HL-60 (cell line): ENCODE measurements at regions not wholly inside any gene's neighbourhood (a gene's known extent, or its start where the extent isn't known, plus 50 kb on each side); places are given as distances from the start of the nearest gene placed in this dataset.

Experiments used
- DNase-seq, 2 experiments: peaks; one replicate each; pipeline ENCODE4 v3.0.0-alpha.2; 2010 to 2020; ENCODE audit warnings: low read depth in 1 of 2, low spot score in 1 of 2
- H3K27ac ChIP-seq: fragments of 250-450 bp; sonication (Bioruptor Pico); replicated peaks from 2 replicates; pipeline ENCODE4 v1.5.1; 2020; ENCODE audit warnings: mild to moderate bottlenecking, moderate library complexity
- H3K27me3 ChIP-seq: fragments of 250-450 bp; sonication (Bioruptor Pico); 2 replicates; pipeline ENCODE4 v1.5.1; 2021; ENCODE audit warnings: mild to moderate bottlenecking, moderate library complexity; ENCODE audit not compliant: insufficient read depth, poor library complexity, severe bottlenecking
- H3K4me3 ChIP-seq: replicated peaks from 2 replicates; pipeline ENCODE4 v1.5.1; 2011; ENCODE audit warnings: mild to moderate bottlenecking, control low read depth, low read length; ENCODE audit not compliant: insufficient read depth
- GABPA ChIP-seq: IDR thresholded peaks from 2 replicates; pipeline ENCODE4 v1.6.1; 2012; ENCODE audit warnings: low read depth
- POLR2AphosphoS5 ChIP-seq: IDR thresholded peaks from 2 replicates; pipeline ENCODE4 v1.6.1; 2012; ENCODE audit warnings: low read depth
- SPI1 ChIP-seq: IDR thresholded peaks from 2 replicates; pipeline ENCODE4 v1.6.1; 2012; ENCODE audit warnings: low read depth, mild to moderate bottlenecking, borderline replicate concordance
- TF ChIP-seq, protein P1 (sequence below): IDR thresholded peaks from 2 replicates; pipeline ENCODE4 v1.6.1; 2012; ENCODE audit warnings: low read depth; ENCODE audit not compliant: insufficient replicate concordance
- TF ChIP-seq, protein P2 (sequence below): IDR thresholded peaks from one replicate; pipeline ENCODE4 v1.5.1; 2011; ENCODE audit warnings: low read length, control low read depth, inconsistent platforms; ENCODE audit not compliant: insufficient read depth

DNA sequence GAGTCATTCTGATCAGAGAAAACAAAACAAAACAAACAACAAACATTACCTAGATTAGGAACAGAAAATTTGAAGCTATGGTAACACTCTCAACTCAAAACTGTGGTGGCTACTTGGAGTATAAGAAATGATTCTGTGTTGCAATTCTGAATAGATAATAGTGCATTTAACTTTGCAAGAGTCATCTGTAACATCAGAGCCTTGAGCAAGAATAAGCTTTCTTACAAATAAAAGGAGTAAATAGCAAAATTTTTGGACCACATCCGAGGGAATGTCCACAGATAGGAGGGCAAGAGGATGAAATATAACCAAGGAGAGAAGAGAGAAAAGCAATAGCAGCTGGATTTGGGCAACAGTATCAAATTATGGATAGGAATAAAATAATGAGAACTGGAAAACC lies 1090.6 kb downstream of the SLC6A15 start:
- no peak overlapping the region for H3K4me3 ChIP-seq
- TF ChIP-seq POLR2AphosphoS5 (no peak), GABPA (no peak), SPI1 (no peak)
- TF ChIP-seq, protein P1, sequence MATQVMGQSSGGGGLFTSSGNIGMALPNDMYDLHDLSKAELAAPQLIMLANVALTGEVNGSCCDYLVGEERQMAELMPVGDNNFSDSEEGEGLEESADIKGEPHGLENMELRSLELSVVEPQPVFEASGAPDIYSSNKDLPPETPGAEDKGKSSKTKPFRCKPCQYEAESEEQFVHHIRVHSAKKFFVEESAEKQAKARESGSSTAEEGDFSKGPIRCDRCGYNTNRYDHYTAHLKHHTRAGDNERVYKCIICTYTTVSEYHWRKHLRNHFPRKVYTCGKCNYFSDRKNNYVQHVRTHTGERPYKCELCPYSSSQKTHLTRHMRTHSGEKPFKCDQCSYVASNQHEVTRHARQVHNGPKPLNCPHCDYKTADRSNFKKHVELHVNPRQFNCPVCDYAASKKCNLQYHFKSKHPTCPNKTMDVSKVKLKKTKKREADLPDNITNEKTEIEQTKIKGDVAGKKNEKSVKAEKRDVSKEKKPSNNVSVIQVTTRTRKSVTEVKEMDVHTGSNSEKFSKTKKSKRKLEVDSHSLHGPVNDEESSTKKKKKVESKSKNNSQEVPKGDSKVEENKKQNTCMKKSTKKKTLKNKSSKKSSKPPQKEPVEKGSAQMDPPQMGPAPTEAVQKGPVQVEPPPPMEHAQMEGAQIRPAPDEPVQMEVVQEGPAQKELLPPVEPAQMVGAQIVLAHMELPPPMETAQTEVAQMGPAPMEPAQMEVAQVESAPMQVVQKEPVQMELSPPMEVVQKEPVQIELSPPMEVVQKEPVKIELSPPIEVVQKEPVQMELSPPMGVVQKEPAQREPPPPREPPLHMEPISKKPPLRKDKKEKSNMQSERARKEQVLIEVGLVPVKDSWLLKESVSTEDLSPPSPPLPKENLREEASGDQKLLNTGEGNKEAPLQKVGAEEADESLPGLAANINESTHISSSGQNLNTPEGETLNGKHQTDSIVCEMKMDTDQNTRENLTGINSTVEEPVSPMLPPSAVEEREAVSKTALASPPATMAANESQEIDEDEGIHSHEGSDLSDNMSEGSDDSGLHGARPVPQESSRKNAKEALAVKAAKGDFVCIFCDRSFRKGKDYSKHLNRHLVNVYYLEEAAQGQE = no peak
- TF ChIP-seq, protein P2, sequence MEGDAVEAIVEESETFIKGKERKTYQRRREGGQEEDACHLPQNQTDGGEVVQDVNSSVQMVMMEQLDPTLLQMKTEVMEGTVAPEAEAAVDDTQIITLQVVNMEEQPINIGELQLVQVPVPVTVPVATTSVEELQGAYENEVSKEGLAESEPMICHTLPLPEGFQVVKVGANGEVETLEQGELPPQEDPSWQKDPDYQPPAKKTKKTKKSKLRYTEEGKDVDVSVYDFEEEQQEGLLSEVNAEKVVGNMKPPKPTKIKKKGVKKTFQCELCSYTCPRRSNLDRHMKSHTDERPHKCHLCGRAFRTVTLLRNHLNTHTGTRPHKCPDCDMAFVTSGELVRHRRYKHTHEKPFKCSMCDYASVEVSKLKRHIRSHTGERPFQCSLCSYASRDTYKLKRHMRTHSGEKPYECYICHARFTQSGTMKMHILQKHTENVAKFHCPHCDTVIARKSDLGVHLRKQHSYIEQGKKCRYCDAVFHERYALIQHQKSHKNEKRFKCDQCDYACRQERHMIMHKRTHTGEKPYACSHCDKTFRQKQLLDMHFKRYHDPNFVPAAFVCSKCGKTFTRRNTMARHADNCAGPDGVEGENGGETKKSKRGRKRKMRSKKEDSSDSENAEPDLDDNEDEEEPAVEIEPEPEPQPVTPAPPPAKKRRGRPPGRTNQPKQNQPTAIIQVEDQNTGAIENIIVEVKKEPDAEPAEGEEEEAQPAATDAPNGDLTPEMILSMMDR = no peak
- H3K27me3 ChIP-seq = no peaks in the 10 kb centered on the region
- H3K27ac ChIP-seq = no peak overlapping the region
- no peak for DNase-seq

DNA sequence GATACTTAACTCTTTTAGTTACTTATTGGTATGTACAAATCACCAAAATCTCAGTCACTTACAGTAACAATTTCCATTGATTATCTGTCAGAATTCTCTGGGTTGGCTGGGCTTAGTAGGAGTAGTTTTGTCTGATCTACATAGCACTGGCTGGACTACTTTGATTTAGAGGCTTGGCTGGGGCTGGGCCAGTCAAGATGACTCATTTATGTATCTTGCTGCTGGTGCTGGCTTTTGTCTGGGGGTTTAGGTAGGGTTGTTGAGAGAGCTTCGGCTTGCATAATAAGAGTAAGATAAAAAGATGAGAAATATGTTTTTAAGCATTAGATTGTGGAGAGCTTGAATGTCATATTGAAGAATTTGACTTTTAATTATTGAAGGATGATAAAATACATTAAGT lies 1093.7 kb downstream of the SLC6A15 start:
- no peak overlapping the region for H3K4me3 ChIP-seq
- TF ChIP-seq GABPA (no peak), POLR2AphosphoS5 (no peak), SPI1 (no peak)
- TF ChIP-seq, protein P2 = no peak
- TF ChIP-seq, protein P1 = no peak
- H3K27ac ChIP-seq = no peak overlapping the region
- DNase-seq = no peak
- H3K27me3 ChIP-seq = no peaks in the 10 kb centered on the region

DNA sequence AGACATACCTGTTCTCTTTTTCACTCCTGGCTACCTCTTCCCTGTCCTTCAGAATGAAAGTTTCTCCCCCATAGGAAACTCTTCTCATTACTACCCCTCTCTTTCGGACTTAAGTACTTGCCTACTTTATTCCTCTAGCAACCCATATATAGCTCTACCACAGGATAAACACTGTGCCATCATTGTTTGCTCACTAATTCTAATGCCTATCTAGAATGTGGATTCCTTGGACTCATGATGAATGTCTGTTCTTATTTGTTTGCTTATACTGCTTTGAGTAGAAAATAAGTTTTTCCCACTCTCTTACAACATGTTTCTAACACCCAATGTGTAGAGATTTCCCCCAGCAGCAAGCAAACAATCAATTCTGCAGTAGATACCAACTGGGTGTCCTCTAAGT lies 1094.9 kb downstream of the SLC6A15 start:
- no peaks in the 10 kb centered on the region for H3K27me3 ChIP-seq
- TF ChIP-seq POLR2AphosphoS5 = no peak
- no peak for TF ChIP-seq GABPA
- TF ChIP-seq SPI1 = no peak
- TF ChIP-seq, protein P1 = no peak
- TF ChIP-seq, protein P2 = no peak
- H3K4me3 ChIP-seq = no peak overlapping the region
- H3K27ac ChIP-seq = no peak overlapping the region
- no peak for DNase-seq
